OCI-LY1 (cell line): ENCODE measurements at regions not wholly inside any gene's neighbourhood (a gene's known extent, or its start where the extent isn't known, plus 50 kb on each side); places are given as distances from the start of the nearest gene placed in this dataset.

Experiments used
- CTCF ChIP-seq: fragments of 200-600 bp; sonication (generic), shearing (Covaris generic); IDR thresholded peaks from 2 replicates; pipeline ENCODE4 v1.5.1; 2017; ENCODE audit warnings: mild to moderate bottlenecking, antibody characterized with exemption, low read length, moderate library complexity, mixed read lengths
- EZH2 ChIP-seq: fragments of 200-600 bp; sonication (generic), shearing (Covaris generic); IDR thresholded peaks from 2 replicates; pipeline ENCODE4 v1.8.0; 2017; ENCODE audit warnings: borderline replicate concordance, mixed run types, mild to moderate bottlenecking, antibody characterized with exemption, low read length, moderate library complexity, mixed read lengths

GRCh38 chr7:131183072-131183471 lies 144.6 kb upstream of the MKLN1 start:
- no peak for TF ChIP-seq CTCF
- no peak for TF ChIP-seq EZH2
